Left ventricle myocardium inferior (tissue), 1 donor: ENCODE measurements at regions not wholly inside any gene's neighbourhood (a gene's known extent, or its start where the extent isn't known, plus 50 kb on each side); places are given as distances from the start of the nearest gene placed in this dataset.

Source experiments
- DNase-seq: peaks from one replicate; pipeline ENCODE4 v3.0.0-alpha.2; 2020
- H3K27ac ChIP-seq: fragments of 200-600 bp; replicated peaks from 2 replicates; pipeline ENCODE4 v1.8.0; 2021
- H3K27me3 ChIP-seq: fragments of 200-600 bp; 2 replicates; pipeline ENCODE4 v1.8.0; 2021; ENCODE audit warnings: low read depth
- H3K36me3 ChIP-seq: fragments of 200-600 bp; 2 replicates; pipeline ENCODE4 v1.8.0; 2021
- H3K4me1 ChIP-seq: fragments of 200-600 bp; 2 replicates; pipeline ENCODE4 v1.8.0; 2021
- H3K4me3 ChIP-seq: fragments of 200-600 bp; 2 replicates; pipeline ENCODE4 v1.8.0; 2021; ENCODE audit warnings: mild to moderate bottlenecking, moderate library complexity
- H3K9me3 ChIP-seq: fragments of 200-600 bp; replicated peaks from 2 replicates; pipeline ENCODE4 v1.8.0; 2021
- CTCF ChIP-seq: fragments of 200-600 bp; IDR thresholded peaks from 2 replicates; pipeline ENCODE4 v1.8.0; 2021; ENCODE audit warnings: antibody characterized with exemption, mild to moderate bottlenecking, borderline replicate concordance
- intact Hi-C: fragments of 100-400 bp; cut with micrococcal nuclease; formaldehyde crosslinking; loops from one replicate; pipeline ENCODE4 v1.11.0; 2022
- donor health status: DM: no; HTN: yes; CAD: no; lungs with severe emphysema.

DNA sequence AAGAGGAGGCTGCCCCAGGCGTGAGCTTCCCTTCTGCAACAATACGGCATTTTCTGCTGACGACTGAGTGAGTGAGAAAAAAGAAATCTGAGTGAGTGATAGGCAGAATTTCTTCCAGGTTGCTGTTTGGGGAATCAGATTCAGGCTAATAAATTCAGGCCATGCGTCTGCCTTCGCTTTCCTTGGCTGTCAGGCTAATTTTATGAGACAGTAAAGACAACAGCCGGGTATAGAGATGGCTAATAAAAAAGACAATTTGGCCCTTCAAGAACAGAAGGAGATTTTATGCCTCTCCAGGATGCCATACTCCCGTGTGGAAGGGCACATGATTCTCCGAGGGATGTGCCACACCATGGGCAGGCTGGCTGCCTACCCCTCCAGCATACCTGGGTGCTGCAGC lies 145.9 kb upstream of the UBL3 start:
- Histone ChIP-seq H3K9me3 (no peaks in the 10 kb centered on the region), H3K4me1 (no peaks in the 10 kb centered on the region), H3K27me3 (peaks cover 21% of the 10 kb centered on the region), H3K36me3 (no peaks in the 10 kb centered on the region), H3K27ac (no peak overlapping the region), H3K4me3 (no peak overlapping the region)
- DNase-seq = no peak
- no peak for TF ChIP-seq CTCF
- intact Hi-C loops = no loop called here

DNA sequence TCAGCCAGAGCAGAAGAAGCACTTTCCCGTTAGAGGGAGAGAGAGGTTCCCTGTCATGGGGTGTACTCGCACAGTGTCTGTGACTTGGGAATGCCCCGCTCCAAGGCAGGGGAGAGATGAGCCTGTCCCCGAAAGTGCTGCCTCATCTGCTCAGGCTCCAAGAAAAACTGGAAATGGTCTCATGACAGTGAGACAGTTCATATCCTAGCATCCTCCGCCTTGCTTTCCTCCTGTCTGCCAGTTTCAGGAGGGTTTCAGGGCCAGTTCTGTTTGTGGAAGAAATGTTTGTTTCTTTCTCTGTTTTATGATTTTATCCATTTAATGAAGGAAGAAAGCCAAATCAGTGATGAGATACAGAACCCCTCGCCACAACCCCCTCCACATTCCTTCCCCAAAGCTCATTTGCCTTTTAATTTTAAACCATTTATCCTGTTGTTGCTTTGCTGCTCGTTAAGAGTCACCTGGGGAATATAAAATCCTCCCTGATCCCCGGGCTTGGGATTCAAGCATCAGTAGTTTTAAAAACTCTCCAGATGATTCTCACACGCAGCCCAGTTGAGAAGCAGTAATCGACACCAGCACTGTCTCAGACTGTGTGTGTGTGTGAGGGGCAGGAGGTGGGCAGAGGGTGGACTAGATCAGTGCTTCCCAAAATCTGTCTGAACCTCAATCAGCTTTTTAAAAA lies 144.6 kb upstream of the UBL3 start:
- no peak overlapping the region for H3K4me3 ChIP-seq

DNA sequence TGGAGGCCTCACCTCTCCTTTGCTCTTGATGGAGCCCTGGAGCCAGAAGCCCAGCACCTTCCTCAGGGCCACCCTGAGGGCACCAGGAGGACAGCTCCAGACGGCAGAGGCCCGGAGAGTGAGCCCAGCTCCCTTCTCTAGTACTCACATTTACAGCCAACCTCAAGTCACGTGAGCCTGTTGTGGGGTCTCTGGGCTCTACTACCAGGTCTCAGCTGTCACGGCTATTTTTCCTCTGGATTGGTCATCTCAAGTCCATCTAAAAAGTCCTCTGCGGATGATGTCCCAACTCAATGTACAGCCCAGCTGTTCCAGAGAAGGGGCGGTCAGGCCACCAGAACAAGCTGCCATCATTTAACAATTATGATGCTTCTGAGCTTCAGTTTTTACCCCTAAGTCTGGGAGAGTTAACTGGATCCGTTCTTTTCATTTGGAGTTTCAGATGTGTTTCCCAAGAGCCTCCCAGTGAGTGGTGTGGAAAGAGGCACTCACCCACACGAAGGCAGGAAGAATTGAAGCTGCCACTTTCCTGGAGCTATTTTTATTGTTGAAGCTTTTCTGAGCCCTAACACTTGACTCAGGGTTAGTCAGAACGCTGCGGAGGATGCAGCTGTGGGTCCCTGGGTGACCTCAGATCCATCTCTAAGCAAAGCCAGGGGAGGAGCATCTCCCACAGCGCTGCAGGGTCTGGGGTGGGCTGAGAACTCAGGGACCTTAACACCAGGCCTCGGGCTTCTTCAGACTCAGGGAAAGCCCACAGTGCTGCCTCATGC lies 143.5 kb upstream of the UBL3 start:
- H3K27me3 ChIP-seq = peaks cover 28% of the 10 kb centered on the region
- no peak overlapping the region for H3K4me3 ChIP-seq
- no peaks in the 10 kb centered on the region for H3K36me3 ChIP-seq
- no peaks in the 10 kb centered on the region for H3K4me1 ChIP-seq
- no peak for TF ChIP-seq CTCF
- H3K9me3 ChIP-seq = no peaks in the 10 kb centered on the region
- intact Hi-C loops = no loop called here
- no peak for DNase-seq
- no peak overlapping the region for H3K27ac ChIP-seq

More for the DNA sequence above, 144.6 kb upstream of the UBL3 start:
- TF ChIP-seq CTCF = no peak
- H3K4me1 ChIP-seq = no peaks in the 10 kb centered on the region
- H3K27ac ChIP-seq = no peak overlapping the region
- no peaks in the 10 kb centered on the region for H3K9me3 ChIP-seq
- H3K27me3 ChIP-seq = peaks cover 24% of the 10 kb centered on the region
- H3K36me3 ChIP-seq = no peaks in the 10 kb centered on the region
- DNase-seq = no peak
- intact Hi-C loops = no loop called here

DNA sequence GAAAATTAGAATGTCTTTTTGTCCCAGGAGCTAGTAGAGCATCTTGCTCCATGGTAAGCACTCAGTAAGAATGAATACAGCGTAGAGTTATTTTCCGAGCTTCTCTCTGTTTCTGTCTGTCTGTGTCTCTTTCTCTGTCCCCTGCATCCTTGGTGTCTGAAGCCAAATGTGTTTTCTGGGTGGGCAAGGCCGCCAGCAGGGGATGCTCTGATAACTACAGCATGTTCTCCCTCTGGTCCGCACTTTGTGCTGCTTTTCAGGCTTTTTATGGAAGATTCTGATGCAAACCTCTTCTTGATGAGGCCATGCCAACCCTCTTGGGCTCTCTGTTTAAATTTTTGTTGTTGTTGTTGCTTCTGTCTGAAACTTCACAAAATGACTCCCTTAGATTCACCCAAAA lies 142.8 kb upstream of the UBL3 start:
- DNase-seq = no peak
- Histone ChIP-seq H3K9me3 (peaks cover 2% of the 10 kb centered on the region), H3K4me1 (no peaks in the 10 kb centered on the region), H3K27ac (no peak overlapping the region), H3K4me3 (no peak overlapping the region), H3K36me3 (no peaks in the 10 kb centered on the region), H3K27me3 (peaks cover 28% of the 10 kb centered on the region)
- no peak for TF ChIP-seq CTCF
- intact Hi-C loops = no loop called here

- no peak for TF ChIP-seq CTCF
- no peak overlapping the region for H3K27ac ChIP-seq
- H3K27me3 ChIP-seq = peaks cover 15% of the 10 kb centered on the region
- intact Hi-C loops = no loop called here
- peaks cover 20% of the 10 kb centered on the region for H3K9me3 ChIP-seq
- no peak overlapping the region for H3K4me3 ChIP-seq
- no peak for DNase-seq
- H3K4me1 ChIP-seq = no peaks in the 10 kb centered on the region
- no peaks in the 10 kb centered on the region for H3K36me3 ChIP-seq
Observed at GRCh38 chr13:29991343-29991742, 140.9 kb upstream of the UBL3 start.
